Lower leg skin (tissue), 4 donors: ENCODE measurements at regions not wholly inside any gene's neighbourhood (a gene's known extent, or its start where the extent isn't known, plus 50 kb on each side); places are given as distances from the start of the nearest gene placed in this dataset.
"Not testable (repeated sequence)": the region's sequence is repeated elsewhere in the genome, so short reads cannot be mapped to it uniquely, and the experiment has no call there.

Source experiments
- DNase-seq, 2 donors: peaks; one replicate each; pipeline ENCODE4 v3.0.0-alpha.2; 2019; ENCODE audit warnings: low spot score in 2 of 2
- H3K4me3 ChIP-seq: fragments of 200-600 bp; sonication (generic); 2 replicates; pipeline ENCODE4 v1.5.1; 2017; ENCODE audit warnings: mild to moderate bottlenecking, low read depth; ENCODE audit not compliant: poor library complexity, severe bottlenecking
- CTCF ChIP-seq, 3 donors: fragments of 450-650 bp; IDR thresholded peaks; one replicate each; pipeline ENCODE4 v1.5.1; 2016; ENCODE audit warnings: antibody characterized with exemption in 3 of 3, mild to moderate bottlenecking in 3 of 3, moderate library complexity in 2 of 3
- POLR2A ChIP-seq, 2 donors: fragments of 450-650 bp; IDR thresholded peaks; one replicate each; pipeline ENCODE4 v1.6.1; 2016 to 2017; ENCODE audit warnings: antibody characterized with exemption in 2 of 2, mild to moderate bottlenecking in 1 of 2, moderate library complexity in 1 of 2
- WGBS, 2 donors: methylation state at CpG; one replicate each; pipeline ENCODE4 v1.1.5; 2018; 5-methylcytosine and 5-hydroxymethylcytosine counted together
- intact Hi-C: fragments of 100-400 bp; cut with DNase I; formaldehyde crosslinking; loops from one replicate; pipeline ENCODE4 v1.15.0; 2023; ENCODE audit warnings: low total_unique reads

DNA sequence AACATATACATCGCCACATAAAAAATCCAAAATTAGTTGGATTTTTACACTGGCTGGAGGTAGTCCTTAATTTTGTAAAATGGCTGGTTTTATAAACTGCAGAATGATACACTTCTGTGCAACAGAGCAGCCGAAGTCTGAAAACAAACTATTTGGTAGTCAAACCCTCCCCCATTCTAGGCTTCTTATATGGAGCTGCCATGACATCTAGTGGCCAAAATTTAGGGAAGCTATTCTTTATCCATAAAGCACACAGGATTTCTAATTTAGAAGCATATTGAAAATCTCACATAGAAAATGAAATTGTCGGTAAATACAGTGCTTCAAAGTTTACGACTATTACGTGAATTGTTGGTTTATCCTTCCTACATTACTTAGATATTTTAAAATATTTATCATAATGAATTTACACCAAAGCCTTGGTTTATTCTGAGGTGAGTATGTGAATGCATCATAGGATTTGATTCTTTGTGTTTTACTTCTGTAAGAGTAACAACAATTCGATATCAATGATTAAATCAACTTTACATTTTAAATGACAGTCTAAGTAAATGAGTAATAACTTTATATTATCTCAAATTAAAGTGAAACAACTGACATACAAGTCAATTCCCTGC, 113.4 kb upstream of the FAM241A start:
- intact Hi-C loops: no loop called here
- DNase-seq: no peak
- TF ChIP-seq POLR2A (IDR thresholded peaks at IDR 0.05): no peak
- TF ChIP-seq CTCF (IDR thresholded peaks at IDR 0.05): no peak
- no peak overlapping the region for H3K4me3 ChIP-seq
- 17 to 19% methylated on average over 6 of the region's 6 CpGs for WGBS, 2 donors

DNA sequence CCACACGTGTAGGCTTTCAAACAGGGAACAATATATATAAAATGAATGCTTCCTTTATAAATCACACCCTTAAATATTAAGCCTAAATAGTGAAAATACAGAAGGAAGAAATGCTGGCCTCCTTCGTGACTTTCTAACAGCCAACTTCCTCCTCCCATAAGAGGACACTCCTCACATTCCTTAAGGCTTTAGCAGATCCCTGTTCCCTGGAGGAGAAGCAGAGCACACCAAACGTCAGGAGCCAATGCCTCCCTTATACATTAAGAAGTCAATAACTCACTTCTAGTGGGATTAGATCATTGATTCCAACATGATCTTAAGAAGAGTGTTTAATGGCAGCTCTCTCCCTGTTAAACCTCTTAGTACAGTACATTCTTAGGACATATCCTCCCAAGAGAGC, 108.4 kb upstream of the FAM241A start:
- no peak overlapping the region for H3K4me3 ChIP-seq
- WGBS, 2 donors: 20 to 25% methylated on average over 3 of the region's 3 CpGs
- TF ChIP-seq CTCF (IDR thresholded peaks at IDR 0.05) (no peak), POLR2A (IDR thresholded peaks at IDR 0.05) (no peak)
- intact Hi-C loops: no loop called here
- no peak for DNase-seq

GRCh38 chr4:112038861-112039260, 106.4 kb upstream of the FAM241A start:
- DNase-seq: no peak
- intact Hi-C loops: no loop called here
- TF ChIP-seq POLR2A (IDR thresholded peaks at IDR 0.05): no peak
- TF ChIP-seq CTCF (IDR thresholded peaks at IDR 0.05): no peak
- H3K4me3 ChIP-seq: no peak overlapping the region
- 76 to 83% methylated on average over 2 of the region's 2 CpGs for WGBS, 2 donors

- 95 to 96% methylated on average over 3 of the region's 3 CpGs for WGBS, 2 donors
- intact Hi-C loops, DNase-seq, H3K4me3 ChIP-seq: not testable (repeated sequence)
These were observed 96.1 kb upstream of the FAM241A start for GRCh38 chr4:112049119-112049518.

- H3K4me3 ChIP-seq: no peak overlapping the region
- no peak for DNase-seq
- WGBS, 2 donors: 74 to 79% methylated on average over 2 of the region's 2 CpGs
- intact Hi-C loops: no loop called here
- TF ChIP-seq CTCF (IDR thresholded peaks at IDR 0.05) (no peak), POLR2A (IDR thresholded peaks at IDR 0.05) (no peak)
These were observed 91.4 kb upstream of the FAM241A start for GRCh38 chr4:112053825-112054350.

DNA sequence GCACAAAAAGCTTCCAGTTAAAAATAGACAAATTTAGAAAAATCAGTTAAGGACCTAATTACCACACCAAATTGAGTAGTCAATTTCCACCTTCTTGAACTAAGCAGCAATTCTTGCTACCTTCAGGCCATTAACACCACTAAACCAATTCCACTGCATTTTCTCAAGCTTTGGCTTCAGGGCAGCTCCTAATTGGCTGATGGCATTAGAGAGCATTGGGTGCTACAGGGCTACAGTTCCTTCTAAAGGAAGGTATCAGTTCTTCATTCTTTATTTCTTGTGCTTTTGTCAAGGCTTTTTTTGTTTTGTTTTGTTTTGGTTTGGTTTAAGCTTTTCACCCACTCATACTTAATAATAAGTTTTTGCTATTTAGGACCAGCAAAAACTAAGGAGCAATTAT, 90.2 kb upstream of the FAM241A start:
- TF ChIP-seq CTCF (IDR thresholded peaks at IDR 0.05): no peak
- TF ChIP-seq POLR2A (IDR thresholded peaks at IDR 0.05): no peak
- intact Hi-C loops: no loop called here
- no peak for DNase-seq
- H3K4me3 ChIP-seq: no peak overlapping the region
